GM18858 (cell line): ENCODE measurements at regions not wholly inside any gene's neighbourhood (a gene's known extent, or its start where the extent isn't known, plus 50 kb on each side); places are given as distances from the start of the nearest gene placed in this dataset.
A peak's percentile ranks its signal among the peaks of the same experiment; 100 is the strongest.
"Not testable (repeated sequence)": the region's sequence is repeated elsewhere in the genome, so short reads cannot be mapped to it uniquely, and the experiment has no call there.

Source experiments
- ATAC-seq: cut with Tn5 transposase; IDR thresholded peaks from one replicate; pipeline ENCODE4 v1.9.1; 2021; ENCODE audit not compliant: unreplicated experiment

DNA sequence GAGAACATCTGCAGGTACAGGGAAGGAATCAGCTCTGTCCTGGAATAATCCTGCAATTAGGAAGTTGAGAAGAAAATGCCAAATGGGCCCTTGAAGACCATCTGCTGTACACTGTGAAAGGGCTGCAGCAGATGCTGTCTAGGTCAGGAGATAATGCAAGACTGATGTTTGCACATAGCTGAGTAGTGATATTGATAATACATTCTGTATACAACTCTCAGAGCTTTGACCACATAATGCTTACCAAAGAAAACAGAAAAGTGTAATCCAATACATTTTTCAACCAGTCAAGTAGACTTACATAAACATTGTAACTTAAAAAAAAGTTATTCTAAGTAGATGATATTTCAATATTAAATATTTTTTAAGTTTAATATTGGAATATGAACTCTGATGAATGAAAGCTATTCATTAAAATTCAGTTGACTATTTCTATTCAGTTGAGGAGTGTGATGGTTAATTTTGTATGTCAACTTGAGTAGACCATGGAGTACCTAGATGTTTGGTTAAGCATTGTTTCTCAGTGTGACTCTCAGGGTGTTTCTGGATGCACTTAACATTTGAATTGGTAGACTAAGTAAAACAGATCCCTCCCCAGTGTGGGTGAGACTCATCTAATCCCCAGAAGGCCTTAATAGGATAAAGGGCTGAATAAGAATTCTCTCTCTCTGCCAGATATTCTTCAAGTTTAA lies 380.1 kb upstream of the PRR16 start:
- ATAC-seq = no peak

DNA sequence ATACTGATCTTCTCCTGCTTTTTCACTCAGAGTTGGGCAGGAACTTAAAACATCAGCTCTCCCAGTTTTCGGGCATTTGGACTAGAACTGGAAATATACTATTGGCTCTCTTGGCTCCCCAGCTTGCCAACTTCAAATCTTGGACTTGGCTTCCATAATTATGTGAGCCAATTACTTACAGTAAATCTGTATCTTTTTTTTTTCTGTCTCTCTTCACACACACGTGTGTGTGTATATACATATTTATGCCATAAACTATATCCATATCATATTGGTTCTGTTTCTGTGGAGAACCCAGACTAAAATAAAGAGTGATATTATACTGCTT lies 379.6 kb upstream of the PRR16 start:
- ATAC-seq = no peak

DNA sequence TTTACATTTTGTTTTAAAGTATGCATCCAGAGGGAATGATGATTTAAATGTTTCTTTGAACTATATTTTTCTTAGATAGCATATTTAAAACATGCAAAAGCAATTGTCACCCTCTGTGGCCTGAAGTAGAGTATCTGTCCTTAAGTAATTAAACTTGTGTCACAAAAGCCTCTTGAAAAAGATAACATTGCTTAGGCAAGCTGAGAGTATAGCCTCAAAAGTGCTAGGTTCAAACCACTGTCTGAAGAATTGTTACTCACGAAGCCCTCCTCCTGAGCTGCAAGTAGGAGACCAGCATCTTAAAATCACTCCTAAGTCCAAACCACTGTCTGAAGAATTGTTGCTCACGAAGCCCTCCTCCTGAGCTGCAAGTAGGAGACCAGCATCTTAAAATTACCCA lies 378.0 kb upstream of the PRR16 start:
- no peak for ATAC-seq

DNA sequence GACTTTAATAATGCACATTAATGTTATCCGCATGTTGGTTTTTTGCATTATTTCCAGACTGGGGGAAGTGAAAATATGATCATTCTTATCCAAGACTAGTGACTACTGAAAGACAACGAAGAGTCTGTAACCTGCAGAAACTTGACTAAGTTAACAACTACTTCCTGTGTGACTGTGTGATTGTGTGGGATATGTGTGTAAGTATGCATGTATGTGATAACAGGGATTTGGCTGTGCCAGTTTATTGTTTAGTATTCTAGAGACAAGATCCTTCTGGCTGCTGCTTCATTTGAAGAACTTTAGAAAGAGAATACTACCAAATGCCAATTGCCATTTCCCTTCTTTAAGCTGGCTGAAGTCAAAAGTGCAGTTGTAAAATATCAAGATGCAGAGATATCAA lies 375.7 kb upstream of the PRR16 start:
- ATAC-seq = no peak

DNA sequence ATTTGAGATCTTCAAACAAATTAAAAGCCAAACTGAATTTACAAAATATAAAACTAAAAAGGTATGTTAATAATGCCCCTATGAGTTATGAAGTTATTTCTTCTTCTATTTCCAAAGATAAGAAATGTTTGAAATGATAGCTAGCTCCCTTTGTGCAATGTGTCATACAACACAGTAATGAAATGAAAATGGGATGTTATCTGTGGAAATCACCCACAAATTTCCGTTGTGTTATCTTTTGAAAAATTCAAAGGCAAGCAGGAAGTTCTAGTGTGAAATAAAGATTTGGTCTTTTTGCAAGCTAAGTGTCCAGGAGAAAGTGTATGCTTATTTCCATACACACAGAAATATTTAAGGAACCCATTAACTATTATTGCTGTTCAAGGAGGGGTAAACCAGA lies 375.3 kb upstream of the PRR16 start:
- no peak for ATAC-seq

DNA sequence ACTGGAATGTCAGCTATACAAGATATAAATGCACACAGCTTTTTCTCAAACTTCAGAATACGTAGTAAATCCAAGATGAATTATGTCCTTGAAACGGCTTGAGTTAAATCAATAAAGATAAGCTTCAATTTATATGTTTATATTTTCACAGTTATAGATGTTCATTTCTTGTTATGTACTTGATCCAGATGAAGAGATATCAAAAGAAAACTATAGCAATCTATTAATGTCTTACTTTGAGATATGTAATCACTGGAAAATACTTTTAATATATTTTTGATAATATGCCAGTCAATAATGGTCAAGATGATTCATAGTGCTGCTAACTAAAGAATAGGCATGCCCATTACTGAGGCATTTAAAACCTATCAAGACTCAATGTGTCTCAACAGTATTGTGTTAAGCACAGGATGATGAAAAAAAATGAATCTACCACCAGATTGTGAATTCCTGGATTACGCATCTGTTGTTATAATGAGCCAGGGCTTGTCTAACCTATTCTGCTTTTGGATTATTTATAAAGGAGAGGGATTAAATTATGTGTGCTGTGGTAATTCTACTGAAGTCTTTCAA lies 372.6 kb upstream of the PRR16 start:
- ATAC-seq = no peak

DNA sequence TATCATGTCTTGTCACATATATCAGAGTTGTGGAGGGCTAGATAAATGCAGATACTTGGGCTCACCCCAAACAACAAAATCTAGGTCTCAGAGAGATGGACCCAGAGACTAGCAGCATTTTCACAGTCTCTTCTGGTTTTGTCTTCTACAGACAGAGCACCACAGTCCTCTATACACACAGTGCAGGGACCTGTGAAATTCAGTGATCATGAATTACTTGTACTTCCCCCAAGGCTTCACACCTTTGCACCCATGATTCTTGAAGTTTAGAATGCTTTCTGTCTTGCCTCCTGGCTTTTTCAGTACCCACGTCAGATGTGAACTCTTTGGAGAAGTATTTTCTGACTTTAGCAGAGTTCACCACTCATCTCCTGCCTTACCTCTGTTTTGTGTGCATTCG lies 371.5 kb upstream of the PRR16 start:
- no peak for ATAC-seq

DNA sequence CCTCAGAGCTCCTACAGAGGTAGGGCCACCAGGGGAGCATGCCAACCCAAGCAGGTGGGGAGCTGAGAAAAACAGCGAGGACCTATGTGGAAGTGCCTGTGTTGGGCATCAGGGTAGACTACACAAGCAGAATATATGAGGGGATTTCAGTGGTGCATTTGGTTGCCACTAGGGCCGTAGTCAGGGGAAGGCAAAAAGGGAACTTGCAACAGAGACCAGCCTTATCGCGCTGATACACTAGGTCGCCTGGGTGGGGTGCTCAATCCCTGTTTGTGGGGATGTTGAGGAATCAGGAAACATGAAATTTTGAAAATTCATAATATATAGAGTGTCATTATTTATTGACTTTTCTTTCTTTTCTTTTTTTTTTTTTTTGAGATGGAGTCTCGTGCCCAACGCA lies 370.9 kb upstream of the PRR16 start:
- ATAC-seq = no peak

DNA sequence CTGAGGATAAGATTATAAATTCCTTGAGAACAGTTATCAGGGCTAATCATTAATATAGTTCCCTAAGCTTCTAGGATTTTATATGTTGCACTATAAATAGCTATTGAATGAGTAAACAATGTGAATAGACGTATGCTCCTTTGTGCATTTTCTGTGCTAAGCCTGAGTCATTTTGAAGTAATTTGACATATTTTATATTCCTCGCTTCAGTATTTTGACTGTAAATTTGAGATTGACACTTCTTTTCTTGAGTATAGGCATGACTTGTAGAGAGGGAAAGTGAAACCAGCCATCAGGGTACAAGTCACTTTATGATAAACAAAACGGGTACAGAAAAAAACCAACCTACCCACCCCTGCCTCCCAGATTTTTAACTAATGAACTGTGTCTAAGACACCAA lies 367.7 kb upstream of the PRR16 start:
- peak; percentile 37 for ATAC-seq

DNA sequence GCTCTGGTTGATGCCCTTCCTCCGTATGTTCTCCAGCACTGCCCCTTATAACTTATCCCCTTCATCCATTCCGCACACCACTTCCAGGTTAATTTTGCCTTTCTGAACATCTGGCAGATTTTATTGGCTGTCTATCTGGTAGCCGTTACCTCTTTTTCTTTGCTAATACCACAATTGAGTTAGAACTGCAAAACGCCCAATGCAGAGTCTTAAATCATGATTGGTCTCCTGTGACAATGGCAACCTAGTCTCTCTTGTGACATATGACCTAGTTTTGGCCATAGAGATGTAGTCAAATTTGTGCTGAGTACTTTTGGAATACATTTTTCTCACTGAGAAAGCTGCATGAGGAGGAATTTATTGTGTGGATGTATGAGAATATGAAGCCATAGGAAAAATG lies 365.7 kb upstream of the PRR16 start:
- ATAC-seq = no peak

DNA sequence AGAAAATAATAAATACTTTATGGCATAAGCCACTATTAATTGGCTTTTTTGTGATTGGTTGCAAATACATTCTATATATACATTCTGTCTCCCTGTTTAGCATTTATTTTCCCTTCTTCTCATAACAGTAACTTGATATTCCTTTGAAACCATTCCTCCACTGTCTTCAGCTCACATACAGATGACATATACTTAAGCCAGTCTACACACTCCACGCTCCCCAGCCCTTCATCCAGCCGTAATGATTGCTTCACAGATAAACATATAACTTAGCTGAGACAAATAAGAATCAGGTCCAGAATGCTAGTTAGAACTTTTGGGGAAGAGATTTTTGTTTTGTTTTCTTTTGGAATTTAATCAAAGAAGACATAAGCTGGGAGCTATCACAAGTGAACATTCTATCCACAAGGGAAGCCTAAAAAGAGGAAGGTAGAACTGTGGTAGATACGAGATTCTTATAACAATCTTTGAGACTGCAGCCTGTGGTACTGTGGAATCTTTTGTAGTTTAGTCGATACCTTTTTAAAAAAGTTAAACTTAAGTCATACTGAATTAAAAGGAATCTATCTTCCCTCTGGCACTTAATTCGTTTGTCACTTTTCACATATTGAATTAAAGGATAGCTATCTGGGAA lies 365.1 kb upstream of the PRR16 start:
- no peak for ATAC-seq

DNA sequence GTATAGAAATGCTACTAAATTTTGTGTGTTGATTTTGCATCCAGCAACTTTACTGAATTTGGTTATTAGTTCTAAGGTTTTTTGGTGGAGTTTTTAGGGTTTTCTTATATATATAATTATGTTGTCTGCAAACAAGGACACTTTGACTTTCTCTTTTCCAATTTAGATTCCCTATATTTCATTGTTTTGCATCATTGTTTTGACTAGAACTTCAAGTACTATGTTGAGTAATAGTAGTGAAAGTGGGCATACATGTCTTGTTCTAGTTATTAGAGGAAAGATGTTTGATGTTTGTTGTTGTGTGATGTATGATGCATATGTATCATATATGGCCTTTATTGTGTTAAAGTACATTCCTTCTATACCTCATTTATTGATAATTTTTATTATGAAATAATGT lies 362.3 kb upstream of the PRR16 start:
- no peak for ATAC-seq

DNA sequence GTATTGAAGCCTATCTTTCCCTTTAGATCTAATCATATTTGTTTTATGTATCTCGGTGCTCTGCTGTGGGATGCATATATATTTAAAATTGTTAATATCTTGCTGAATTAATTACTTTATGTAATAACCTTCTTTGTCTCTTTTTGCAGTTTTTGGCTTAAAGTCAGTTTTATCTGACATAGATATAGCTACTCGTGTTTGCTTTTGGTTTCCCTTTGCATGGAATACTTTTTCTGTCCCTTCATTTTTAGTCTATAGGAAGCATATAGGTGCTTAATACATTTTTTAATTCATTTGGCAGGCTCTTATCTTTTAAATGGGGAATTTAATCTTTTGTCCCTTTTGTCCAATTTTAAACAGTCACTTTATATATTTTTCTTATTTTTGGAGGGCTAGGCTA lies 360.6 kb upstream of the PRR16 start:
- no peak for ATAC-seq

DNA sequence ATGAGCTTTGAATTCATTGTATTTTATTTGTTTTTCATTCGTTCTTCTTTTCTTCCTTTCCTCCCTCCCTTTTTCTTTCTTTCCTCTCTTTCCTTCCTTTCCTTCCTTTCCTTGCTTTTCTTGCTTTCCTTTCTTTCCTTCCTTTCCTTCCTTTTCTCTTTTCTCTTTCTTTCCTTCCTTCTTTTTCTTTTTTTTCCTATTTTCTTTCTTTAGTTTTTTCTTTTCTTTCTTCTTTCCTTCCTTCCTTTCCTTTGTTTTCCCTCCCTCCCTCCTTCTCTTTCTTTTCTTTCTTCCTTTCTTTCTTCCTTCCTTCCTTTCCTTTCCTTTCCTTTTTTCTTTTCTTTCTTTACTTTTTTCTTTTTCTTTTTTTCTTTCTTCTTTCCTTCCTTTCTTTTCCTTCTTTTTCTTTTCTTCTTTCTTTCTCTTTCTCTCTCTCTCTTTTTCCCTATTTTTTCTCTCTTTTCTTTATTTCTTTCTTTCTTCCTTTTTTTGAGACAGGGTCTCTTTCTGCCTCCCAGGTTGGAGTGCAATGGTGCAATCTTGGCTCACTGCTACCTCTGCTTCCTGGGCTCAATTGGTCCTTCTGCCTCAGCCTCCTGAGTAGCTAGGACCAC lies 357.1 kb upstream of the PRR16 start:
- no peak for ATAC-seq

DNA sequence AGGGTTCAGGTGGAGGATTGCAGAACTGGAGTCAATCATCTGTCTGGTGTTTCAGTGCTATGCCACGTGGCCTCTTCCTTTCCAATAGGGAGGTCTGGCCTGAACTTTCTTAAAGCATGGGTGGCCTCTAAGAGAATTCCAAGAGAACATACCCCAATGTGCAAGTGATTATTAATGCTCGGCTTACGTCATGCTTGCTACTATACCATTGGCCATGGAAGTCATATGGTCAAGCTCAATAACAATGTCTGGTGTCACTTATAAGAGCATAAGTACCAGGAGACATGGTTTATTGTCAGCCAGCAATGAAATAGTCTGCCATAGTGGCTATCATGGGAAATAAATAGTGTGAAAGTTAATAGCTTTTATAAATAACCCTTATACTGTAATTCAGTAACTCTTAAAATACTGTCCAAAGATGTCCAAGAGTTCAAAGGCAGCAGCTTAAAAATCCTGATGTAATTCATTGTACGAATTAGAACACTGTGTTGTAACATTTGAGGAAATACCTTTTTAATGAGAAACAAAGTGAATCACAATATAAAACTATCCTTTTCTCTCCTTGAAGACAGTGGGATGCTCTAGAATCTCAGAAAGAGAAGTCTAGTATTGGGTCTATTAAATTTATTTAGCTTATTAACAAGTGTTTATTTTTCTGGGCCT lies 355.4 kb upstream of the PRR16 start:
- no peak for ATAC-seq

DNA sequence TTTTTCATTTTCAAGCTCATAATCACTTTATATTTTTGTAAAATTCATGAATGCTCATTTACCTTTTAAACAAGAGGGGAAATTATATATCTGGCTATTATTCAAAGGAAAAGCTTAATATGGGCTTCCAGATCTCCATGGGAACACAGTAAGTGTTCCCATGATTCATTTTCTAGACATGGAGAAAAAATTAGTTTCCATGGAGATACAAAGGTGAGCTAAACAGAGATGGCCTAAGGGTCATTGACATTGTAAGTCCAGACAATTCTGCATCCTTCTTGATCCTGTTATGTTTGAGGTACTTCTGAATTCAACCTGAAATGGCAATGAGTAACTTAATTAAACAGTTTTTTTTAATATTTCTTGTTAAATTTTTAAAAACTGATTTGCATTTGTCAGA lies 341.4 kb upstream of the PRR16 start:
- ATAC-seq = no peak

DNA sequence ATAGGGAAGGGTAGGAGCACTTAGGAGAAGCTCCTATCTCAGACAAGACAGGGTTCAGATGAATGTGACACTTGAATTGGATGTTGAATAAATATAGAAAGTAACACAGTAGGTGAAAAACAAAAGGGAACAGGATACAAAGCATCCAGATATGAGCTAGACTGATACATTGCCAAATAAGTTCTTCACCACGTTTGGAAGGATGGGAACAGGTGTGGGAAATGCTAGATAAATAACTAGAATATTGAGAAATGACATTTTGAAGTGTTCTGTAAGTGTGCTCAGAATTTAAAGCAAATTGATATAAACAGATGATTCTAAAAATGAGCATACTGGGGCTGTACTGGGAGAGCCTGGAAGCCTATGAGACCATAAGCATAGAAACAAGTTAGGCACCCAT lies 340.1 kb upstream of the PRR16 start:
- no peak for ATAC-seq

DNA sequence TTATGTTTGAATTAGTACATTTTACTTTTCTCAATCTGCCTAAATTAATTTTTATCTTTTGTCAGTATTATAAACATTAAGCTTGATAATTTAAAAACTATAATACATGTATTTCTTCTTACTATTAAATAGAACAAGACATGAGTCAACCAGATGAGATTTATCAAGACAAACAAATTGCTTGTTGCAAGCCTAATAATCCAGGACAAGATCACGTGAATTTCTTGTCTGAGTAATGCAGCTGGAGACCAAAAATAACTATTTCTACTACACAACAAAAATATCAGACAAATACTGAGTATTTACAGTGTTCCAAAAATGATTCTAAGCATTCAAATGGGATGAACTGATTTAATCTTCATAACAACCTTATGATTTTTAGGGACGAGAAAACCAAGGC lies 339.1 kb upstream of the PRR16 start:
- ATAC-seq = no peak

DNA sequence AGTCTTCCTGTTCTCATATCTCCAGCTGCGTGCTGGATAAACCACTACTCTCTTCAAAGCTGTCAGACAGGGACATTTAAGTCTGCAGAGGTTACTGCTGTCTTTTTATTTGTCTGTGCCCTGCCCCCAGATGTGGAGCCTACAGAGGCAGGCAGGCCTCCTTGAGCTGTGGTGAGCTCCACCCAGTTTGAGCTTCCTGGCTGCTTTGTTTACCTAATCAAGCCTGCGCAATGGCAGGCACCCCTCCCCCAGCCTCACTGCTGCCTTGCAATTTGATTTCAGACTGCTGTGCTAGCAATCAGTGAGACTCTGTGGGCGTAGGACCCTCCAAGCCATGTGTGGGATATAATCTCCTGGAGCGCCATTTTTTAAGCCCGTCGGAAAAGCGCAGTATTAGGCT lies 331.8 kb upstream of the PRR16 start:
- ATAC-seq = not testable (repeated sequence)

DNA sequence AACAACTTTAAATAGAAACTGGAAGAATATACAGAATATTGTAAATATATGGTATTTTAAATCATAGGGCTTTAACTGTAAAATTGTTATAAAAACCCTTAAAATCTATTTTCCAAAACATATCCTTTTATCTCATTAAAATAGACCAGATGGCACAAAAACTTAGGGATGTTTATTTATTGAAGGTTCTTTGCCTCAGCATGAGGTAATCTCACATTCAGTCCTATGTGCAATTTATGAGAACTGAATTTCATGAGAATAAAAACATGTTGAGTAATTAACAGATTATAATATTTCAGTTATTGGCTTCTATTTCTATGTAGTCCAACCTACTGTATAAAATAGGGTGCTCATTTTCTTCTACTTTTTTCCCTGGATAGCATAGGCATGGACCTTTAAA lies 329.2 kb upstream of the PRR16 start:
- ATAC-seq = no peak

DNA sequence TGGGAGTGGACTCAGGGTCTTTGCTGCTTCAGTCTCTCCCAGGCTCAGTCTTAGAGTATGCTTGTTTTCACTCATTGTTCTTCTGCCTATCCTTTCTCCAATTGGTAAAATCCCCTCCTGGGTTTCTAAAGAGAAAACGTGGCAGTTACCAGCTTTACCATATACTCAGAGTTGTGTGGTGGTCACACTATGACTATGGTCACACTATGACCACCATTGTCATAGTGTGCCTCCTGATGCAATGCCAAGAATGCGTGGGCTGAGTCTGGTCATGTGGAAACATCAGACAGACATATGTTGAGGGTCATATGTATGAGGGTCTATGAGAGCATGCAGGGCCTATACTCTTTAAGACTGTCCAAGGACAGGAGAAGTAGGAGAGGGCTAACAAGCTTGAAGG lies 326.5 kb upstream of the PRR16 start:
- no peak for ATAC-seq

DNA sequence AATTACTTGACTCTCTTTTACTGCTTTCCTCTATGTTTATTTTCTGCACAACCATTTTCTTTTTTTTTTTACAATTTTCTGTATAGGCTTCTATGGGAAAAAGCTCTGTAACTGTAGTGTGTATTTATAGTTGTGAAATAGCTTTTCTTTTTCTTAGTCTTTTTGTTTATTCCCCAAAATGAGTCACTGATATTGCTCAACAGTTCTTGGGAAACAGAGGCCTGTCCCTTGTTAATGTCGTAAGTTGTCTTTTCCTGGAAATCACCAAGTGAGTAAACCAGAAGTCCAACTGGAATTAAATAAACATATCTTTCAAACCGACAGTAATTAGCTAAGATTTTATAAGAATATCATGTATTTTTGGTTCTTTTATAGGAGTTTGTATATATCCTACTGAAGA lies 325.1 kb upstream of the PRR16 start:
- no peak for ATAC-seq
